ENCODE measurements at regions not wholly inside any gene's neighbourhood (a gene's known extent, or its start where the extent isn't known, plus 50 kb on each side); places are given as distances from the start of the nearest gene placed in this dataset.

DNA sequence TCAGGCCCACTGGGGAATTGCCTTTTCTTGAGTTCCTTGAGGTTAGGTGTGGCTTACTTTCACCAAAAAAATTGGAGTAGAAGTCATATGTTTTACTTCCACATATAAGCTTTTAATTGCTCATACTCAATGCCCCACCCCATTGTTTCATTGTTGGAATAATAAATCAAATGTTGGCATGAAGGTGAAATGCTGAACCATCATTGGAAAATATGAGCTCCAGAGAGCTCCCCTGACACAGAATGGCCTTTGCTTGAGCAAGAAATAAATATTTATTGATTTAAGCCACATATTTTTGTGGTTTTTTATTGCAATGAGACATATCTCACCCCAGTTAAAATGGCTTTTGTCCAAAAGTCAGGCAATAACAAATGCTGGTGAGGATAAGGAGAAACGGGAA, 167.3 kb upstream of the SRD5A2 start:
- TF ChIP-seq, protein P1, sequence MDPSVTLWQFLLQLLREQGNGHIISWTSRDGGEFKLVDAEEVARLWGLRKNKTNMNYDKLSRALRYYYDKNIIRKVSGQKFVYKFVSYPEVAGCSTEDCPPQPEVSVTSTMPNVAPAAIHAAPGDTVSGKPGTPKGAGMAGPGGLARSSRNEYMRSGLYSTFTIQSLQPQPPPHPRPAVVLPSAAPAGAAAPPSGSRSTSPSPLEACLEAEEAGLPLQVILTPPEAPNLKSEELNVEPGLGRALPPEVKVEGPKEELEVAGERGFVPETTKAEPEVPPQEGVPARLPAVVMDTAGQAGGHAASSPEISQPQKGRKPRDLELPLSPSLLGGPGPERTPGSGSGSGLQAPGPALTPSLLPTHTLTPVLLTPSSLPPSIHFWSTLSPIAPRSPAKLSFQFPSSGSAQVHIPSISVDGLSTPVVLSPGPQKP (IDR thresholded peaks at IDR 0.05; ENCODE audit: borderline replicate concordance, low read depth, low read length), result no peak
- TF ChIP-seq, protein P2, sequence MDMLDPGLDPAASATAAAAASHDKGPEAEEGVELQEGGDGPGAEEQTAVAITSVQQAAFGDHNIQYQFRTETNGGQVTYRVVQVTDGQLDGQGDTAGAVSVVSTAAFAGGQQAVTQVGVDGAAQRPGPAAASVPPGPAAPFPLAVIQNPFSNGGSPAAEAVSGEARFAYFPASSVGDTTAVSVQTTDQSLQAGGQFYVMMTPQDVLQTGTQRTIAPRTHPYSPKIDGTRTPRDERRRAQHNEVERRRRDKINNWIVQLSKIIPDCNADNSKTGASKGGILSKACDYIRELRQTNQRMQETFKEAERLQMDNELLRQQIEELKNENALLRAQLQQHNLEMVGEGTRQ (IDR thresholded peaks at IDR 0.05; ENCODE audit: low read depth, low read length), result no peak
- no peak for TF ChIP-seq CEBPB (IDR thresholded peaks at IDR 0.05; ENCODE audit: low read depth, low read length)
- peaks cover 3% of the 10 kb centered on the region; the same call in 1 of the 2 replicates for H3K9me3 ChIP-seq (ENCODE audit: control insufficient read depth, insufficient read depth, low read length)
- H2BK20ac ChIP-seq (ENCODE audit: low read depth, low read length), result no peak overlapping the region
- no peak overlapping the region for H2BK120ac ChIP-seq (ENCODE audit: low read depth, low read length)
- no peak overlapping the region for H3K9ac ChIP-seq (ENCODE audit: low read depth, low read length)
- H3K27me3 ChIP-seq (ENCODE audit: control insufficient read depth, insufficient read depth, low read length), result no peaks in the 10 kb centered on the region
- WGBS, 2 experiments (ENCODE audit: extremely low coverage in 2 of 2, insufficient read length in 1 of 2), result no CpG with 5 or more reads among the region's 1 CpG
- H4K20me1 ChIP-seq (ENCODE audit: insufficient read depth, low read length), result no peaks in the 10 kb centered on the region
- H3K4me2 ChIP-seq (ENCODE audit: low read depth, low read length), result no peak overlapping the region
- POLR2A ChIA-PET (ENCODE audit: unreplicated experiment), result no interaction called here
- H2BK5ac ChIP-seq (ENCODE audit: low read depth, low read length, poor library complexity, severe bottlenecking), result no peak overlapping the region
- H3K27ac ChIP-seq (ENCODE audit: insufficient read depth, low read length), result no peak overlapping the region
- no peak overlapping the region for H4K91ac ChIP-seq (ENCODE audit: insufficient read depth, low read depth, low read length)
- no peak overlapping the region for H3K56ac ChIP-seq (ENCODE audit: extremely low read depth, insufficient read depth, low read length)
- CTCF ChIA-PET, result no interaction called here
- H3K4me3 ChIP-seq (ENCODE audit: insufficient read depth, low read depth, low read length), result no peak overlapping the region
- no peak overlapping the region for H3K18ac ChIP-seq (ENCODE audit: low read depth, low read length)
- H4K8ac ChIP-seq (ENCODE audit: low read depth in 2 of 2, low read length in 2 of 2), result no peak overlapping the region
- intact Hi-C loops (cut with micrococcal nuclease) (no loop called here), in situ Hi-C loops (cut with MboI; ENCODE audit: low sequenced_read_pairs) (no loop called here), dilution Hi-C loops (cut with HindIII; ENCODE audit: low sequenced_read_pairs, unreplicated experiment) (no loop called here)
- no peak overlapping the region for H3K23ac ChIP-seq (ENCODE audit: low read depth, low read length)
- no peaks in the 10 kb centered on the region for H3K79me1 ChIP-seq (ENCODE audit: low read depth in 1 of 2, low read length in 2 of 2)
- no TSS peak for BruUV-seq (replicated peaks)
- no peaks in the 10 kb centered on the region for H3K36me3 ChIP-seq (ENCODE audit: control insufficient read depth, insufficient read depth, low read length)
- no peaks in the 10 kb centered on the region for H3K4me1 ChIP-seq (ENCODE audit: control insufficient read depth, insufficient read depth, low read length)
- no peak overlapping the region for H2AK9ac ChIP-seq (replicated peaks; ENCODE audit: low read depth, low read length, poor library complexity)
- H2AK5ac ChIP-seq (ENCODE audit: low read depth, low read length), result no peak overlapping the region
- no peak overlapping the region for H4K5ac ChIP-seq (ENCODE audit: low read depth, low read length)
- DNase-seq, result no peak
- no peak overlapping the region for H3K4ac ChIP-seq (ENCODE audit: low read depth, low read length)
- no peaks in the 10 kb centered on the region for H3K9me1 ChIP-seq (ENCODE audit: insufficient read depth, low read length)
- no peak for ATAC-seq (ENCODE audit: low read depth)
- no peak overlapping the region for H2BK15ac ChIP-seq (ENCODE audit: low read depth, low read length)
- no peak overlapping the region for H2AFZ ChIP-seq (replicated peaks; ENCODE audit: low read length, poor library complexity)
- no peak overlapping the region for H3K14ac ChIP-seq (replicated peaks; ENCODE audit: low read depth, low read length)

Data from IMR-90 (cell line).